Activated T-cell treated with anti-CD3 and anti-CD28 coated beads, Interleukin-2, amount 50 U/mL, for 1 hour (primary cell): ENCODE measurements at regions not wholly inside any gene's neighbourhood (a gene's known extent, or its start where the extent isn't known, plus 50 kb on each side); places are given as distances from the start of the nearest gene placed in this dataset.
"Not testable (repeated sequence)": the region's sequence is repeated elsewhere in the genome, so short reads cannot be mapped to it uniquely, and the experiment has no call there.

Source experiments
- DNase-seq: peaks from one replicate; pipeline ENCODE4 v3.0.0-alpha.2; 2020

- DNase-seq = no peak
Measured at GRCh38 chr13:73323615-73324014, 264.8 kb downstream of the KLF5 start.

- DNase-seq = no peak
Measured at GRCh38 chr13:73321043-73321442, 262.2 kb downstream of the KLF5 start.

- DNase-seq = no peak
Measured at GRCh38 chr13:73317140-73317539, 258.3 kb downstream of the KLF5 start.

GRCh38 chr13:73310366-73310765, 251.6 kb downstream of the KLF5 start:
- no peak for DNase-seq

- DNase-seq = no peak
Measured at GRCh38 chr13:73307481-73307880, 248.7 kb downstream of the KLF5 start.

GRCh38 chr13:73306688-73307087, 247.9 kb downstream of the KLF5 start:
- no peak for DNase-seq

GRCh38 chr13:73304442-73304841, 245.6 kb downstream of the KLF5 start:
- DNase-seq = no peak

GRCh38 chr13:73303851-73304250, 245.0 kb downstream of the KLF5 start:
- DNase-seq = no peak

GRCh38 chr13:73301622-73302021, 242.8 kb downstream of the KLF5 start:
- DNase-seq = not testable (repeated sequence)

- no peak for DNase-seq
Measured at GRCh38 chr13:73300718-73301425, 242.1 kb downstream of the KLF5 start.

- DNase-seq = no peak
Measured at GRCh38 chr13:73299787-73300186, 241.0 kb downstream of the KLF5 start.

- no peak for DNase-seq
Measured at GRCh38 chr13:73293913-73294523, 235.2 kb downstream of the KLF5 start.

GRCh38 chr13:73292127-73292526, 233.3 kb downstream of the KLF5 start:
- no peak for DNase-seq

GRCh38 chr13:73290844-73291243, 232.0 kb downstream of the KLF5 start:
- DNase-seq = no peak

GRCh38 chr13:73288596-73288995, 229.8 kb downstream of the KLF5 start:
- no peak for DNase-seq

- no peak for DNase-seq
Measured at GRCh38 chr13:73287831-73288230, 229.0 kb downstream of the KLF5 start.

GRCh38 chr13:73286942-73287620, 228.3 kb downstream of the KLF5 start:
- no peak for DNase-seq

- no peak for DNase-seq
Measured at GRCh38 chr13:73286177-73286576, 227.4 kb downstream of the KLF5 start.

- no peak for DNase-seq
Measured at GRCh38 chr13:73284081-73284874, 225.5 kb downstream of the KLF5 start.

- DNase-seq = no peak
Measured at GRCh38 chr13:73283636-73284035, 224.8 kb downstream of the KLF5 start.

- no peak for DNase-seq
Measured at GRCh38 chr13:73281746-73282145, 222.9 kb downstream of the KLF5 start.

GRCh38 chr13:73278186-73278585, 219.4 kb downstream of the KLF5 start:
- DNase-seq = no peak

GRCh38 chr13:73275163-73275562, 216.4 kb downstream of the KLF5 start:
- DNase-seq = no peak
